Left ventricle myocardium inferior (tissue), 1 donor: ENCODE measurements at regions not wholly inside any gene's neighbourhood (a gene's known extent, or its start where the extent isn't known, plus 50 kb on each side); places are given as distances from the start of the nearest gene placed in this dataset.

Experiments
- DNase-seq: peaks from one replicate; pipeline ENCODE4 v3.0.0-alpha.2; 2020
- H3K27ac ChIP-seq: fragments of 200-600 bp; replicated peaks from 2 replicates; pipeline ENCODE4 v1.8.0; 2021
- H3K27me3 ChIP-seq: fragments of 200-600 bp; 2 replicates; pipeline ENCODE4 v1.8.0; 2021; ENCODE audit warnings: low read depth
- H3K36me3 ChIP-seq: fragments of 200-600 bp; 2 replicates; pipeline ENCODE4 v1.8.0; 2021
- H3K4me1 ChIP-seq: fragments of 200-600 bp; 2 replicates; pipeline ENCODE4 v1.8.0; 2021
- H3K4me3 ChIP-seq: fragments of 200-600 bp; 2 replicates; pipeline ENCODE4 v1.8.0; 2021; ENCODE audit warnings: mild to moderate bottlenecking, moderate library complexity
- H3K9me3 ChIP-seq: fragments of 200-600 bp; replicated peaks from 2 replicates; pipeline ENCODE4 v1.8.0; 2021
- CTCF ChIP-seq: fragments of 200-600 bp; IDR thresholded peaks from 2 replicates; pipeline ENCODE4 v1.8.0; 2021; ENCODE audit warnings: antibody characterized with exemption, mild to moderate bottlenecking, borderline replicate concordance
- intact Hi-C: fragments of 100-400 bp; cut with micrococcal nuclease; formaldehyde crosslinking; loops from one replicate; pipeline ENCODE4 v1.11.0; 2022
- donor health status: DM: no; HTN: yes; CAD: no; lungs with severe emphysema.

DNA sequence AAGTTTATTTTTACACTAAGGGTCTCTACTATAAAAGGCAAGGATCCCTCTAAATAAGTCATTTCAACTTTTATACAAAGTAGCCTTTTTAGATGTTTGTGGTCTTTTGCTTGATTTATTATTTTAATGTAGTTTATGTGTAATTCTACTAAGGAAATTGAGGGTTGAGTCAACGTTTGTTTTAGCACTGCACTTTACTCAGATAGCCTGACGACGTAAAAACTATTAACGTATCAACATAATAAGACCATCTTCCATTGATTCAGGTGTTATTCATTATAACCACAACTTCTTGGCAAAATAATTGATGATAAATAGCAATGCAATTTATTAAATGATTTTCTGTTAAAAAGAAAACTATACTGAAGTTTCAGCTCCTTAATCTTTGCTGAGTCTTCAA lies 1103.6 kb upstream of the ACVR2A start:
- Histone ChIP-seq H3K27ac (no peak overlapping the region), H3K4me3 (no peak overlapping the region), H3K27me3 (no peaks in the 10 kb centered on the region), H3K9me3 (no peaks in the 10 kb centered on the region), H3K4me1 (no peaks in the 10 kb centered on the region), H3K36me3 (no peaks in the 10 kb centered on the region)
- no peak for TF ChIP-seq CTCF
- no peak for DNase-seq
- intact Hi-C loops = no loop called here

GRCh38 chr2:146734821-146735190 lies 1110.0 kb upstream of the ACVR2A start:
- TF ChIP-seq CTCF = no peak
- H3K36me3 ChIP-seq = no peaks in the 10 kb centered on the region
- H3K4me1 ChIP-seq = no peaks in the 10 kb centered on the region
- no peak overlapping the region for H3K27ac ChIP-seq
- no peaks in the 10 kb centered on the region for H3K9me3 ChIP-seq
- intact Hi-C loops = loop anchor here (10.0 kb wide), 1 partner anchor 1180 kb away; no protein-coding TSS in a partner anchor
- no peak for DNase-seq
- no peak overlapping the region for H3K4me3 ChIP-seq
- H3K27me3 ChIP-seq = no peaks in the 10 kb centered on the region

- intact Hi-C loops = loop anchor here (10.0 kb wide), 1 partner anchor 1181 kb away; no protein-coding TSS in a partner anchor
- Histone ChIP-seq H3K4me3 (no peak overlapping the region), H3K4me1 (no peaks in the 10 kb centered on the region), H3K27ac (no peak overlapping the region), H3K9me3 (no peaks in the 10 kb centered on the region), H3K27me3 (no peaks in the 10 kb centered on the region), H3K36me3 (no peaks in the 10 kb centered on the region)
- TF ChIP-seq CTCF = peak; percentile 58
- DNase-seq = no peak
These were observed 1110.6 kb upstream of the ACVR2A start for GRCh38 chr2:146734042-146734820.

- Histone ChIP-seq H3K4me3 (no peak overlapping the region), H3K9me3 (no peaks in the 10 kb centered on the region), H3K27ac (no peak overlapping the region), H3K36me3 (no peaks in the 10 kb centered on the region), H3K27me3 (no peaks in the 10 kb centered on the region), H3K4me1 (no peaks in the 10 kb centered on the region)
- no peak for DNase-seq
- no peak for TF ChIP-seq CTCF
- intact Hi-C loops = loop anchor here (10.0 kb wide), 1 partner anchor 1184 kb away; no protein-coding TSS in a partner anchor
These were observed 1113.9 kb upstream of the ACVR2A start for GRCh38 chr2:146730882-146731281.

- Histone ChIP-seq H3K4me1 (no peaks in the 10 kb centered on the region), H3K4me3 (no peak overlapping the region), H3K27ac (no peak overlapping the region), H3K36me3 (no peaks in the 10 kb centered on the region), H3K9me3 (peaks cover 20% of the 10 kb centered on the region), H3K27me3 (no peaks in the 10 kb centered on the region)
- no peak for DNase-seq
- intact Hi-C loops = no loop called here
- no peak for TF ChIP-seq CTCF
These were observed 1123.3 kb upstream of the ACVR2A start for GRCh38 chr2:146721486-146721885.
